ENCODE measurements at regions not wholly inside any gene's neighbourhood (a gene's known extent, or its start where the extent isn't known, plus 50 kb on each side); places are given as distances from the start of the nearest gene placed in this dataset.

GRCh38 chr3:80239301-80239700 lies 471.5 kb upstream of the ROBO1 start:
- Histone ChIP-seq H3K27ac (no peak overlapping the region), H3K9me3 (no peaks in the 10 kb centered on the region), H3K27me3 (no peaks in the 10 kb centered on the region), H3K4me1 (no peaks in the 10 kb centered on the region), H3K4me3 (no peak overlapping the region), H3K36me3 (no peaks in the 10 kb centered on the region)
- DNase-seq (ENCODE audit: low spot score in 2 of 2) = no peak
- TF ChIP-seq EP300 (IDR thresholded peaks at IDR 0.05) = no peak
- TF ChIP-seq CTCF (IDR thresholded peaks at IDR 0.05) = no peak
- TF ChIP-seq POLR2A (IDR thresholded peaks at IDR 0.05) = no peak
- WGBS, 2 donors = 62 to 70% methylated on average over 3 of the region's 3 CpGs

GRCh38 chr3:80238606-80239005 lies 470.8 kb upstream of the ROBO1 start:
- H3K4me3 ChIP-seq = no peak overlapping the region
- H3K27me3 ChIP-seq = no peaks in the 10 kb centered on the region
- no peak overlapping the region for H3K27ac ChIP-seq
- no peak for TF ChIP-seq POLR2A (IDR thresholded peaks at IDR 0.05)
- no peak for TF ChIP-seq CTCF (IDR thresholded peaks at IDR 0.05)
- no peak for TF ChIP-seq EP300 (IDR thresholded peaks at IDR 0.05)
- no peak for DNase-seq (ENCODE audit: low spot score in 2 of 2)
- no peaks in the 10 kb centered on the region for H3K4me1 ChIP-seq
- H3K36me3 ChIP-seq = no peaks in the 10 kb centered on the region
- 53 to 69% methylated on average over 1 of the region's 1 CpG for WGBS, 2 donors
- H3K9me3 ChIP-seq = no peaks in the 10 kb centered on the region

- Histone ChIP-seq H3K36me3 (no peaks in the 10 kb centered on the region), H3K9me3 (no peaks in the 10 kb centered on the region), H3K4me1 (no peaks in the 10 kb centered on the region), H3K4me3 (no peak overlapping the region), H3K27me3 (no peaks in the 10 kb centered on the region), H3K27ac (no peak overlapping the region)
- no peak for DNase-seq (ENCODE audit: low spot score in 2 of 2)
- TF ChIP-seq POLR2A (IDR thresholded peaks at IDR 0.05) = no peak
- TF ChIP-seq CTCF (IDR thresholded peaks at IDR 0.05) = no peak
- TF ChIP-seq EP300 (IDR thresholded peaks at IDR 0.05) = no peak
Measured at GRCh38 chr3:80238152-80238551, 470.4 kb upstream of the ROBO1 start.

- no peaks in the 10 kb centered on the region for H3K4me1 ChIP-seq
- no peaks in the 10 kb centered on the region for H3K36me3 ChIP-seq
- no peaks in the 10 kb centered on the region for H3K9me3 ChIP-seq
- no peaks in the 10 kb centered on the region for H3K27me3 ChIP-seq
- 80 to 94% methylated on average over 3 of the region's 3 CpGs for WGBS, 2 donors
- no peak for TF ChIP-seq POLR2A (IDR thresholded peaks at IDR 0.05)
- no peak overlapping the region for H3K27ac ChIP-seq
- H3K4me3 ChIP-seq = no peak overlapping the region
- DNase-seq (ENCODE audit: low spot score in 2 of 2) = no peak
Measured at GRCh38 chr3:80234706-80235105, 466.9 kb upstream of the ROBO1 start.

- Histone ChIP-seq H3K36me3 (no peaks in the 10 kb centered on the region), H3K27ac (no peak overlapping the region), H3K9me3 (no peaks in the 10 kb centered on the region), H3K4me1 (no peaks in the 10 kb centered on the region), H3K4me3 (no peak overlapping the region), H3K27me3 (no peaks in the 10 kb centered on the region)
- DNase-seq (ENCODE audit: low spot score in 2 of 2) = no peak
- no peak for TF ChIP-seq CTCF (IDR thresholded peaks at IDR 0.05)
- no peak for TF ChIP-seq EP300 (IDR thresholded peaks at IDR 0.05)
- no peak for TF ChIP-seq POLR2A (IDR thresholded peaks at IDR 0.05)
- WGBS, 2 donors = 74 to 83% methylated on average over 2 of the region's 2 CpGs
Measured at GRCh38 chr3:80233576-80233975, 465.8 kb upstream of the ROBO1 start.

GRCh38 chr3:80232760-80233159 lies 465.0 kb upstream of the ROBO1 start:
- WGBS, 2 donors = 39 to 47% methylated on average over 5 of the region's 5 CpGs

More at GRCh38 chr3:80232760-80233159, 465.0 kb upstream of the ROBO1 start:
- no peaks in the 10 kb centered on the region for H3K36me3 ChIP-seq
- peak overlapping the region in 1 of 4 donors; percentile 34 for H3K27ac ChIP-seq
- TF ChIP-seq EP300 (IDR thresholded peaks at IDR 0.05) (no peak), CTCF (IDR thresholded peaks at IDR 0.05) (no peak), POLR2A (IDR thresholded peaks at IDR 0.05) (no peak)
- peak in 1 of 2 donors; percentile 17 for DNase-seq (ENCODE audit: low spot score in 2 of 2)
- H3K4me3 ChIP-seq = no peak overlapping the region
- H3K27me3 ChIP-seq = no peaks in the 10 kb centered on the region
- no peaks in the 10 kb centered on the region for H3K9me3 ChIP-seq
- no peaks in the 10 kb centered on the region for H3K4me1 ChIP-seq

All from tibial nerve (tissue), 4 donors.